HepG2 (cell line): ENCODE measurements at regions not wholly inside any gene's neighbourhood (a gene's known extent, or its start where the extent isn't known, plus 50 kb on each side); places are given as distances from the start of the nearest gene placed in this dataset.

Experiments
- ATAC-seq: fragments of 200-7000 bp; cut with Tn5 transposase; 3 replicates; pipeline ENCODE4 v1.9.1; 2020; ENCODE audit warnings: mild to moderate bottlenecking, moderate library complexity
- BruUV-seq: library from RNA; stranded (reverse); fragments of 400-500 nt; replicated peaks from 2 replicates; lab custom pipeline; 2021; lab: Mats Ljungman, UMichigan
- CTCF ChIA-PET: fragments of 300-600 bp; formaldehyde crosslinking; extraction: SDS; loops from one replicate; lab custom pipeline; 2021; ENCODE audit warnings: low total read pairs, inconsistent platforms, low intra/inter-chr PET ratio; lab: Yijun Ruan, JAX
- POLR2A ChIA-PET: fragments of 350-600 bp; sonication (Branson Sonifier 250); formaldehyde crosslinking; loops from one replicate; lab custom pipeline; 2020; ENCODE audit warnings: antibody characterized with exemption, inconsistent platforms; lab: Yijun Ruan, JAX
- DNase-seq: peaks from one replicate; pipeline ENCODE4 v3.0.0-alpha.2; 2015; ENCODE audit warnings: low spot score
- FAIRE-seq: peaks from 3 replicates; lab custom pipeline; 2011; peaks lifted over from hg19 to GRCh38; lab: Jason Lieb, UNC
- H2AFZ ChIP-seq: one replicate; pipeline ENCODE4 v1.6.1; 2011; ENCODE audit warnings: low read length, inconsistent platforms
- H3K27ac ChIP-seq: fragments of 300-600 bp; 3 replicates; pipeline ENCODE4 v1.8.0; 2011; ENCODE audit warnings: mixed run types, mild to moderate bottlenecking, mixed read lengths, low read length, inconsistent platforms; ENCODE audit not compliant: insufficient read depth; ENCODE audit errors: extremely low read length
- H3K27me3 ChIP-seq, 2 experiments: fragments of 200-600 bp in 1 of 2; 2 replicates in 1 of 2; 3 replicates in 1 of 2; pipeline versions ENCODE4 v1.6.0 to v1.8.0; 2011; ENCODE audit warnings: low read length in 2 of 2, mild to moderate bottlenecking in 2 of 2, moderate library complexity in 2 of 2, inconsistent platforms in 1 of 2; ENCODE audit not compliant: insufficient read depth in 2 of 2, control insufficient read depth in 1 of 2
- H3K36me3 ChIP-seq, 2 experiments: fragments of 200-600 bp in 1 of 2; replicated peaks in 1 of 2; 2 replicates in 1 of 2; 3 replicates in 1 of 2; pipeline versions ENCODE4 v1.5.1 to v1.8.0; 2011; ENCODE audit warnings: low read length in 2 of 2, inconsistent platforms in 1 of 2; ENCODE audit not compliant: insufficient read depth in 2 of 2, control insufficient read depth in 1 of 2
- H3K4me1 ChIP-seq: 2 replicates; pipeline ENCODE4 v1.5.1; 2012; ENCODE audit warnings: low read length, inconsistent platforms; ENCODE audit not compliant: insufficient read depth
- H3K4me2 ChIP-seq: 2 replicates; pipeline ENCODE4 v1.6.0; 2011; ENCODE audit warnings: low read depth, low read length, inconsistent platforms
- H3K4me3 ChIP-seq, 3 experiments: fragments of 200-600 bp in 1 of 3; sonication (generic), shearing (Covaris generic) in 1 of 3; replicated peaks in 1 of 3; 2 replicates each; pipeline ENCODE4 v1.5.1; 2011 to 2016; ENCODE audit warnings: low read length in 3 of 3, inconsistent platforms in 2 of 3, low read depth in 2 of 3, mild to moderate bottlenecking in 2 of 3, control low read depth in 1 of 3, mixed read lengths in 1 of 3; ENCODE audit not compliant: insufficient read depth in 1 of 3
- H3K79me2 ChIP-seq: one replicate; pipeline ENCODE4 v1.6.1; 2011; ENCODE audit warnings: low read length, inconsistent platforms; ENCODE audit not compliant: insufficient read depth
- H3K9ac ChIP-seq: 2 replicates; pipeline ENCODE4 v1.6.0; 2011; ENCODE audit warnings: mild to moderate bottlenecking, low read depth, low read length, inconsistent platforms; ENCODE audit not compliant: insufficient read depth
- H3K9me3 ChIP-seq: 2 replicates; pipeline ENCODE4 v1.5.1; 2012; ENCODE audit warnings: mild to moderate bottlenecking, low read length
- H4K20me1 ChIP-seq: 2 replicates; pipeline ENCODE4 v1.6.0; 2011; ENCODE audit warnings: inconsistent platforms, mild to moderate bottlenecking, low read length, moderate library complexity; ENCODE audit not compliant: insufficient read depth
- HMG20A ChIP-seq: IDR thresholded peaks from 2 replicates; pipeline ENCODE4 v1.6.1; 2016; ENCODE audit warnings: borderline replicate concordance
- HOXA7 ChIP-seq: sonication (generic); formaldehyde crosslinking; IDR thresholded peaks from 2 replicates; pipeline ENCODE4 v1.8.1; 2022; ENCODE audit warnings: mild to moderate bottlenecking, missing genetic modification reagents, moderate library complexity
- in situ Hi-C: cut with HindIII; loops from 2 replicates; pipeline ENCODE4 v1.10.0; 2017; ENCODE audit warnings: low pct_unique_long_range_greater_than_20kb; ENCODE audit not compliant: extremely low pct_ligation_motif_present
- intact Hi-C: fragments of 100-400 bp; cut with micrococcal nuclease; formaldehyde crosslinking; loops from one replicate; pipeline ENCODE4 v1.10.0; 2022; ENCODE audit not compliant: unreplicated experiment
- TF ChIP-seq, protein P1 (sequence below): sonication (generic); formaldehyde crosslinking; IDR thresholded peaks from 2 replicates; pipeline ENCODE4 v1.5.1; 2020; ENCODE audit warnings: mild to moderate bottlenecking, missing genetic modification reagents, moderate library complexity

DNA sequence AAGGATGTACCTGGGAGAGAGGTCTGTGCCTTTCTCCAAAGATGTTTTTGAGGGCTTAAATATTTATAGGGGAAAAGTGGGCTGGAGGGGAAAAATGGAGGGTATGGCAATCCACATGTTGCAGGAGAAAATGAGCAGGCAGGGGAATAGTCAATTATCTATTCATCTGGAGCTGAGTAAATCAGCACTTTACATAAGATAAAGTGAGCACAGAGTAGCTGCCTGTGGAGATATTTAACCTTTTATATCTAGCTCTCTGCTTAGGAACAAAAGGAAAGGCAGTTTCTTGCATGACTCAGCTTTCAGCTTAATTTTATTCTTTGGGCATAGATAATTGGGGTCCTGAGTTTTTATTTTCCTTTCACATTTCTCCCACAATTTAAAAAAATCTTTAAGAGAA, 93.6 kb upstream of the NPY2R start (continued):
- no peak for TF ChIP-seq HMG20A (CRISPR knock-in tag)
- no peak for TF ChIP-seq HOXA7 (CRISPR knock-in tag)
- TF ChIP-seq, all 625 proteins: peak for 0

DNA sequence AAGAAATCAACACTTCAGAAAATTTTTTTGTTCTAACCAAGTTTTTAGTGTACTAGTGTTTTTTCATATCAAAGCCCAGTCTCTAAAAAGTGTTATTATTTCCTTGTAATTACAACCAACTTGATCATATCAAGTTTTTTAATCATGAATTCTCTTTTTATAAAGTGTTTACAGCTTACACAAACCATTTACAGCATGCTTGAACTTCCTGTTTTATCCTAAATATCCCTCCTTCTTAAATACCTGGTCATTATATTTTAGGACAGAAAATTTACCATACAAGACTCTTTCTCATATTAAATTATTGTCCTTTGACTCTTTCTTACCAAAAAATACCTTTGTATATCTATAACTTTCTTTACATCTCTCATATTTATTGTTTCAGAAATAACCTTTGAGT, 89.4 kb upstream of the NPY2R start:
- ATAC-seq: no peak
- H3K4me3 ChIP-seq: no peak overlapping the region
- in situ Hi-C loops: no loop called here
- no peaks in the 10 kb centered on the region for H3K79me2 ChIP-seq
- ChIA-PET POLR2A (no interaction called here), CTCF (no interaction called here)
- no peak overlapping the region for H3K9ac ChIP-seq
- no peaks in the 10 kb centered on the region for H4K20me1 ChIP-seq
- H3K4me1 ChIP-seq: no peaks in the 10 kb centered on the region
- no peak for DNase-seq
- H2AFZ ChIP-seq: no peak overlapping the region
- BruUV-seq: no TSS peak
- H3K4me2 ChIP-seq: no peak overlapping the region
- intact Hi-C loops: no loop called here
- TF ChIP-seq, protein P1, sequence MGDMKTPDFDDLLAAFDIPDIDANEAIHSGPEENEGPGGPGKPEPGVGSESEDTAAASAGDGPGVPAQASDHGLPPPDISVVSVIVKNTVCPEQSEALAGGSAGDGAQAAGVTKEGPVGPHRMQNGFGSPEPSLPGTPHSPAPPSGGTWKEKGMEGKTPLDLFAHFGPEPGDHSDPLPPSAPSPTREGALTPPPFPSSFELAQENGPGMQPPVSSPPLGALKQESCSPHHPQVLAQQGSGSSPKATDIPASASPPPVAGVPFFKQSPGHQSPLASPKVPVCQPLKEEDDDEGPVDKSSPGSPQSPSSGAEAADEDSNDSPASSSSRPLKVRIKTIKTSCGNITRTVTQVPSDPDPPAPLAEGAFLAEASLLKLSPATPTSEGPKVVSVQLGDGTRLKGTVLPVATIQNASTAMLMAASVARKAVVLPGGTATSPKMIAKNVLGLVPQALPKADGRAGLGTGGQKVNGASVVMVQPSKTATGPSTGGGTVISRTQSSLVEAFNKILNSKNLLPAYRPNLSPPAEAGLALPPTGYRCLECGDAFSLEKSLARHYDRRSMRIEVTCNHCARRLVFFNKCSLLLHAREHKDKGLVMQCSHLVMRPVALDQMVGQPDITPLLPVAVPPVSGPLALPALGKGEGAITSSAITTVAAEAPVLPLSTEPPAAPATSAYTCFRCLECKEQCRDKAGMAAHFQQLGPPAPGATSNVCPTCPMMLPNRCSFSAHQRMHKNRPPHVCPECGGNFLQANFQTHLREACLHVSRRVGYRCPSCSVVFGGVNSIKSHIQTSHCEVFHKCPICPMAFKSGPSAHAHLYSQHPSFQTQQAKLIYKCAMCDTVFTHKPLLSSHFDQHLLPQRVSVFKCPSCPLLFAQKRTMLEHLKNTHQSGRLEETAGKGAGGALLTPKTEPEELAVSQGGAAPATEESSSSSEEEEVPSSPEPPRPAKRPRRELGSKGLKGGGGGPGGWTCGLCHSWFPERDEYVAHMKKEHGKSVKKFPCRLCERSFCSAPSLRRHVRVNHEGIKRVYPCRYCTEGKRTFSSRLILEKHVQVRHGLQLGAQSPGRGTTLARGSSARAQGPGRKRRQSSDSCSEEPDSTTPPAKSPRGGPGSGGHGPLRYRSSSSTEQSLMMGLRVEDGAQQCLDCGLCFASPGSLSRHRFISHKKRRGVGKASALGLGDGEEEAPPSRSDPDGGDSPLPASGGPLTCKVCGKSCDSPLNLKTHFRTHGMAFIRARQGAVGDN (CRISPR knock-in tag): no peak
- no peaks in the 10 kb centered on the region for H3K36me3 ChIP-seq
- H3K27me3 ChIP-seq: no peaks in the 10 kb centered on the region
- H3K9me3 ChIP-seq: peaks cover 11% of the 10 kb centered on the region
- no peak overlapping the region for H3K27ac ChIP-seq
- no peak for FAIRE-seq
